ENCODE measurements at regions not wholly inside any gene's neighbourhood (a gene's known extent, or its start where the extent isn't known, plus 50 kb on each side); places are given as distances from the start of the nearest gene placed in this dataset.

DNA sequence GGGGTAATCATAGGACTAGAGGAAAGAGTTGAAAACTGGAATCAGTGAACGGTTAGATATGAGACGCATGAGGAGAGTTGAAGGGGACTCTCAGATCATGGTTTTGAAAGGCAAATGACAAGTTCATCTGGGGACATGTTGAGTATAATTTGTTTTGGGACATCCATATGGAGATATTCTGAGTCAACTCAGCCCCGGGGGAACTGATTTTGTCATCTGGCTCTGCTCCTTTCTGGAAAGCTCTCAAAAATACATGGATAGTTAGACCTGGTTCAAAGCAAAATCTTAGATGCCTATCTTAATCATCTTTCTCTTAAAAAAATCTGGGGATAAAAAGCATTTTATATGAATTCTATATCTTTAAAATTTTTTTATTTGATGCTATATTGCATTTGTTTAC lies 161.2 kb downstream of the SNX18 start:
- TF ChIP-seq POLR2A (IDR thresholded peaks at IDR 0.05; ENCODE audit: low read length) (no peak), GATA1 (IDR thresholded peaks at IDR 0.05; ENCODE audit: low read depth, low read length) (no peak)
